Astrocyte (in vitro differentiated cells and primary cell): ENCODE measurements at regions not wholly inside any gene's neighbourhood (a gene's known extent, or its start where the extent isn't known, plus 50 kb on each side); places are given as distances from the start of the nearest gene placed in this dataset.

Experiments used
- DNase-seq: peaks from one replicate; pipeline ENCODE4 v3.0.0-alpha.2; 2010; ENCODE audit warnings: low read depth
- FAIRE-seq: peaks from 2 replicates; lab custom pipeline; 2011; peaks lifted over from hg19 to GRCh38; lab: Jason Lieb, UNC
- H2AFZ ChIP-seq: 2 replicates; pipeline ENCODE4 v1.6.0; 2012; ENCODE audit warnings: low read depth, low read length, inconsistent platforms
- H3K27ac ChIP-seq: 2 replicates; pipeline ENCODE4 v1.5.1; 2011; ENCODE audit warnings: low read depth, low read length, inconsistent platforms
- H3K27me3 ChIP-seq: 2 replicates; pipeline ENCODE4 v1.6.0; 2011; ENCODE audit warnings: low read length, inconsistent platforms; ENCODE audit not compliant: insufficient read depth
- H3K36me3 ChIP-seq: 2 replicates; pipeline ENCODE4 v1.5.1; 2011; ENCODE audit warnings: low read length, inconsistent platforms; ENCODE audit not compliant: insufficient read depth
- H3K4me1 ChIP-seq: 2 replicates; pipeline ENCODE4 v1.5.1; 2011; ENCODE audit warnings: low read length, inconsistent platforms; ENCODE audit not compliant: insufficient read depth
- H3K4me2 ChIP-seq: 2 replicates; pipeline ENCODE4 v1.6.0; 2012; ENCODE audit warnings: low read length, inconsistent platforms
- H3K4me3 ChIP-seq: 2 replicates; pipeline ENCODE4 v1.5.1; 2011; ENCODE audit warnings: low read depth, mild to moderate bottlenecking, low read length, inconsistent platforms; ENCODE audit not compliant: insufficient read depth
- H3K79me2 ChIP-seq: 2 replicates; pipeline ENCODE4 v1.6.0; 2012; ENCODE audit warnings: mild to moderate bottlenecking, low read length, inconsistent platforms; ENCODE audit not compliant: insufficient read depth
- H3K9ac ChIP-seq: 2 replicates; pipeline ENCODE4 v1.6.0; 2012; ENCODE audit warnings: mild to moderate bottlenecking, low read length, inconsistent platforms
- H3K9me3 ChIP-seq: 2 replicates; pipeline ENCODE4 v1.5.1; 2012; ENCODE audit warnings: low read depth, mild to moderate bottlenecking, low read length, inconsistent platforms; ENCODE audit not compliant: insufficient read depth
- H4K20me1 ChIP-seq: 2 replicates; pipeline ENCODE4 v1.6.0; 2012; ENCODE audit warnings: low read length, inconsistent platforms; ENCODE audit not compliant: insufficient read depth
- H3K27ac Mint-ChIP-seq: one replicate; pipeline ENCODE4 v1.8.0; 2021; ENCODE audit warnings: mild to moderate bottlenecking, mixed read lengths; ENCODE audit not compliant: unreplicated experiment
- H3K27me3 Mint-ChIP-seq: one replicate; pipeline ENCODE4 v1.8.0; 2021; ENCODE audit warnings: low read depth, mixed read lengths; ENCODE audit not compliant: unreplicated experiment
- H3K36me3 Mint-ChIP-seq: one replicate; pipeline ENCODE4 v1.8.0; 2021; ENCODE audit warnings: low read depth, mixed read lengths; ENCODE audit not compliant: unreplicated experiment
- H3K4me1 Mint-ChIP-seq: one replicate; pipeline ENCODE4 v1.8.0; 2021; ENCODE audit warnings: low read depth, mixed read lengths; ENCODE audit not compliant: unreplicated experiment
- H3K4me3 Mint-ChIP-seq: one replicate; pipeline ENCODE4 v1.8.0; 2021; ENCODE audit warnings: mild to moderate bottlenecking, moderate library complexity, mixed read lengths; ENCODE audit not compliant: unreplicated experiment
- H3K9me3 Mint-ChIP-seq: one replicate; pipeline ENCODE4 v1.8.0; 2021; ENCODE audit warnings: mild to moderate bottlenecking, mixed read lengths; ENCODE audit not compliant: unreplicated experiment
- CTCF ChIP-seq: IDR thresholded peaks from 2 replicates; pipeline ENCODE4 v1.5.1; 2011; ENCODE audit warnings: low read depth, mild to moderate bottlenecking, inconsistent platforms, low read length, moderate library complexity; ENCODE audit not compliant: insufficient read depth
- EZH2 ChIP-seq: IDR thresholded peaks from 2 replicates; pipeline ENCODE4 v1.6.1; 2012; ENCODE audit warnings: mild to moderate bottlenecking, low read length, inconsistent platforms; ENCODE audit not compliant: insufficient read depth

GRCh38 chrX:96244955-96245354, 439.7 kb upstream of the DIAPH2 start:
- H3K79me2 ChIP-seq: no peaks in the 10 kb centered on the region
- no peak overlapping the region for H3K4me2 ChIP-seq
- no peak overlapping the region for H3K9ac ChIP-seq
- no peaks in the 10 kb centered on the region for H3K4me1 ChIP-seq
- H3K27me3 ChIP-seq: no peaks in the 10 kb centered on the region
- H3K4me1 Mint-ChIP-seq: no peaks in the 10 kb centered on the region
- no peak overlapping the region for H2AFZ ChIP-seq
- H3K27ac ChIP-seq: no peak overlapping the region
- no peaks in the 10 kb centered on the region for H3K9me3 ChIP-seq
- FAIRE-seq: peak; percentile 32
- H3K27me3 Mint-ChIP-seq: no peaks in the 10 kb centered on the region
- H3K36me3 Mint-ChIP-seq: no peaks in the 10 kb centered on the region
- TF ChIP-seq EZH2: no peak
- no peak for TF ChIP-seq CTCF
- H3K4me3 ChIP-seq: no peak overlapping the region
- H3K36me3 ChIP-seq: no peaks in the 10 kb centered on the region
- H3K9me3 Mint-ChIP-seq: no peaks in the 10 kb centered on the region
- no peak overlapping the region for H3K27ac Mint-ChIP-seq
- no peaks in the 10 kb centered on the region for H4K20me1 ChIP-seq
- no peak for DNase-seq
- H3K4me3 Mint-ChIP-seq: no peak overlapping the region

GRCh38 chrX:96246436-96246835, 438.2 kb upstream of the DIAPH2 start:
- Mint-ChIP-seq H3K4me1 (no peaks in the 10 kb centered on the region), H3K36me3 (no peaks in the 10 kb centered on the region), H3K27ac (no peak overlapping the region), H3K27me3 (no peaks in the 10 kb centered on the region), H3K4me3 (no peak overlapping the region), H3K9me3 (no peaks in the 10 kb centered on the region)
- H3K36me3 ChIP-seq: no peaks in the 10 kb centered on the region
- no peaks in the 10 kb centered on the region for H3K4me1 ChIP-seq
- no peaks in the 10 kb centered on the region for H3K79me2 ChIP-seq
- H3K9me3 ChIP-seq: no peaks in the 10 kb centered on the region
- H3K27me3 ChIP-seq: no peaks in the 10 kb centered on the region
- no peak overlapping the region for H2AFZ ChIP-seq
- H3K27ac ChIP-seq: no peak overlapping the region
- no peaks in the 10 kb centered on the region for H4K20me1 ChIP-seq
- DNase-seq: no peak
- no peak overlapping the region for H3K9ac ChIP-seq
- TF ChIP-seq EZH2 (no peak), CTCF (no peak)
- no peak for FAIRE-seq
- no peak overlapping the region for H3K4me3 ChIP-seq
- H3K4me2 ChIP-seq: no peak overlapping the region
